ENCODE measurements at regions not wholly inside any gene's neighbourhood (a gene's known extent, or its start where the extent isn't known, plus 50 kb on each side); places are given as distances from the start of the nearest gene placed in this dataset.

DNA sequence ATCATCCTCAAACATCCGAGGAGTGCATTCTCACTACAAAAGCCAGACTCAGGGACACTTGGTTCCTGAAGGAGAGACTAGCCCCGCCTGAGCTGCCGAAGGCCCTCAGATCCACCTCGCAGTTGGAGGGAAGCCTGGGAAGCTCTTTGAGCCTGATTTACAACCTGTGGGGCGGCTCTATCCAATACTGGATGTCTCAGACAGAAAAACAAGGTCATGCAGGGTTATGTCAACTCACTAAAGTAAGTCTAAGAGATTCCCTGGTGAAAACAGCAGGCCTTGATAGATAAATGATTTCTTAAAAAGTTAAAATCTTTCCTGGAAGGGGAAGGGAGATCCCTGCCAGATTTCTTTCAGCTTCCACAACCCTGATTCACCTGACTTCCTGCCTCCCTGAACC lies 284.3 kb downstream of the CYP26B1 start:
- Histone ChIP-seq H4K20me1 (ENCODE audit: low read depth, low read length) (no peaks in the 10 kb centered on the region), H3K79me2 (ENCODE audit: insufficient read depth, low read length) (no peaks in the 10 kb centered on the region), H2AFZ (ENCODE audit: low read depth, low read length, severe bottlenecking) (no peak overlapping the region), H3K36me3 (ENCODE audit: low read length) (no peaks in the 10 kb centered on the region), H3K4me3 (ENCODE audit: insufficient read depth, low read length, poor library complexity, severe bottlenecking) (no peak overlapping the region), H3K4me2 (ENCODE audit: low read depth, low read length, poor library complexity, severe bottlenecking) (no peak overlapping the region), H3K27ac (ENCODE audit: low read depth, low read length) (no peak overlapping the region), H3K9me2 (replicated peaks; ENCODE audit: insufficient read depth, low read length) (no peaks in the 10 kb centered on the region), H3F3A (ENCODE audit: insufficient read depth) (no peaks in the 10 kb centered on the region), H3K9me3 (ENCODE audit: insufficient read depth, low read length) (no peaks in the 10 kb centered on the region), H3K27me3 (ENCODE audit: low read length) (no peaks in the 10 kb centered on the region), H3K9ac (ENCODE audit: low read length) (no peak overlapping the region)
- TF ChIP-seq, protein P1, sequence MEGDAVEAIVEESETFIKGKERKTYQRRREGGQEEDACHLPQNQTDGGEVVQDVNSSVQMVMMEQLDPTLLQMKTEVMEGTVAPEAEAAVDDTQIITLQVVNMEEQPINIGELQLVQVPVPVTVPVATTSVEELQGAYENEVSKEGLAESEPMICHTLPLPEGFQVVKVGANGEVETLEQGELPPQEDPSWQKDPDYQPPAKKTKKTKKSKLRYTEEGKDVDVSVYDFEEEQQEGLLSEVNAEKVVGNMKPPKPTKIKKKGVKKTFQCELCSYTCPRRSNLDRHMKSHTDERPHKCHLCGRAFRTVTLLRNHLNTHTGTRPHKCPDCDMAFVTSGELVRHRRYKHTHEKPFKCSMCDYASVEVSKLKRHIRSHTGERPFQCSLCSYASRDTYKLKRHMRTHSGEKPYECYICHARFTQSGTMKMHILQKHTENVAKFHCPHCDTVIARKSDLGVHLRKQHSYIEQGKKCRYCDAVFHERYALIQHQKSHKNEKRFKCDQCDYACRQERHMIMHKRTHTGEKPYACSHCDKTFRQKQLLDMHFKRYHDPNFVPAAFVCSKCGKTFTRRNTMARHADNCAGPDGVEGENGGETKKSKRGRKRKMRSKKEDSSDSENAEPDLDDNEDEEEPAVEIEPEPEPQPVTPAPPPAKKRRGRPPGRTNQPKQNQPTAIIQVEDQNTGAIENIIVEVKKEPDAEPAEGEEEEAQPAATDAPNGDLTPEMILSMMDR (IDR thresholded peaks at IDR 0.05; ENCODE audit: insufficient read depth, low read length, poor library complexity, severe bottlenecking): no peak
- no peak for TF ChIP-seq EZH2phosphoT487 (conservative IDR thresholded peaks at IDR 0.05; ENCODE audit: low read length)

DNA sequence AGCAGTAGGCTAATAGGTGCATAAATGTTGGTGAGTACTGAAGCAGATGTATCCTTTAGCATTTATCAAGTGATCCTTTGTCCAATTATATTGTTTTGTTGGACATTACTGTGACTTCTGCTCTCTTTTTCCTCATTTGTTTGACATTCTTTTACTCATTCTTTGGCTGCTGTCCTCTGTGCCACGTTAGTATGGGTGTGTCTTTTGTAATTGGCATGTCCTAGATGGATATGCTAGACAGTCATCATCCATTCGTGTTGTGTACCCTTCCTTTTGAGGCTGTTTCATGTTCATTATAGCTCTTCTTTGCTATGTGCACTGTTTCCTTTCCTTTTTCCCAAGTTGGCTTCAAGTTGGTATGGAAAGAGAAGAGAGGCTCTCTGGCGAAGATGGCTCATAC lies 284.7 kb downstream of the CYP26B1 start:
- no peaks in the 10 kb centered on the region for H3K9me2 ChIP-seq (replicated peaks; ENCODE audit: insufficient read depth, low read length)
- no peaks in the 10 kb centered on the region for H3K27me3 ChIP-seq (ENCODE audit: low read length)
- no peaks in the 10 kb centered on the region for H3K9me3 ChIP-seq (ENCODE audit: insufficient read depth, low read length)
- H3F3A ChIP-seq (ENCODE audit: insufficient read depth): no peaks in the 10 kb centered on the region
- no peaks in the 10 kb centered on the region for H3K79me2 ChIP-seq (ENCODE audit: insufficient read depth, low read length)
- TF ChIP-seq, protein P1 (IDR thresholded peaks at IDR 0.05; ENCODE audit: insufficient read depth, low read length, poor library complexity, severe bottlenecking): no peak
- no peak for TF ChIP-seq EZH2phosphoT487 (conservative IDR thresholded peaks at IDR 0.05; ENCODE audit: low read length)
- no peak overlapping the region for H3K9ac ChIP-seq (ENCODE audit: low read length)
- no peak overlapping the region for H3K27ac ChIP-seq (ENCODE audit: low read depth, low read length)
- no peaks in the 10 kb centered on the region for H4K20me1 ChIP-seq (ENCODE audit: low read depth, low read length)
- H3K36me3 ChIP-seq (ENCODE audit: low read length): no peaks in the 10 kb centered on the region
- no peak overlapping the region for H2AFZ ChIP-seq (ENCODE audit: low read depth, low read length, severe bottlenecking)
- H3K4me3 ChIP-seq (ENCODE audit: insufficient read depth, low read length, poor library complexity, severe bottlenecking): no peak overlapping the region
- H3K4me2 ChIP-seq (ENCODE audit: low read depth, low read length, poor library complexity, severe bottlenecking): no peak overlapping the region

DNA sequence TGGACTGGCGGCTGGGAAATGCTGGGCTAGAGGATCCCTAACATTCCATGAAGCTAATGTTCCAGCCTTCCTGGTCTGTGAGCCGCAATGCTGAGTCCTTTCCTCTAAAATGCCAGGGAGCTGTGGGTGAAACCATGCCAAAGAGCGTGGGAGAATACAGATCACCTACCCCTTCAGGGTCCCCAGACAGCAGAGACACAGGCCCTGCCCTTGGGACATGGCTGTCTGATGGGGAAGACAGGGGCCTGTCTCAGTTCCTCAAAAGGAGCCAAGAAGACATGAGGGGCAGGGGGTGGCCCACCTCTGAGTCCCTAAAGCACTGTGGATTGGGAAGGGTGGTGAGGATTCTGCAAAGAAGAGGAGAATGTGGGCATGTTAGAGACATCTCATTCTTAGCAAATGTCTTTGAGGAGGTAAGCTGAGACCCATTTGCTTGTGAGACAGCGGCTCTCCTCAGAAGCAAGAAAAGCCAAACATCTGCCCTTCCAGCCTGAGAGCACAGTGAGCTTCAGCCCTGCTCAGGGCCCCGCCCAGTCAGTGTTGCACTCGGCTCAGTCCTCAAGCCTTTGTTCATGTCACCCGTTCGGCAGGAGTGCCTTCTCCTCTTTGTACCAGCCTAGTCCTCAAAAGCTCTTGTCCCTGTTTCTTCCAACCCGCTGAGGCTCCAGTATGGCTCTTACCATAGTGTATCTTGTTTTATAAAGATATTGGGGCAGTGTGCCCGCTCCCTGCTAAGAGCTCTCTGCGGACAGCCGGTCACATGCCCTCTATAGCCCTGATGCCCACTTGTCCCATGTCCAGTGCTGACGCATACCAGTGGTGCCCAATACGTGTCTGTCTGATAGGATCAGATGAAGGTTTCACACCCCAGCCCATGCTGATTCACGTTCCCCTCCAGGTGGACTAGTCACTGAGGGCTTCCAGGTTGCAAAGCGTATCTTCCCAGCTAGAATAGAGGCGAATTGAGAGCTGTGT lies 286.2 kb downstream of the CYP26B1 start:
- Histone ChIP-seq H3K27me3 (ENCODE audit: low read length) (no peaks in the 10 kb centered on the region), H3K27ac (ENCODE audit: low read depth, low read length) (no peak overlapping the region), H3K79me2 (ENCODE audit: insufficient read depth, low read length) (no peaks in the 10 kb centered on the region), H2AFZ (ENCODE audit: low read depth, low read length, severe bottlenecking) (no peak overlapping the region), H3F3A (ENCODE audit: insufficient read depth) (no peaks in the 10 kb centered on the region), H3K4me2 (ENCODE audit: low read depth, low read length, poor library complexity, severe bottlenecking) (no peak overlapping the region), H3K4me3 (ENCODE audit: insufficient read depth, low read length, poor library complexity, severe bottlenecking) (no peak overlapping the region), H3K9me3 (ENCODE audit: insufficient read depth, low read length) (no peaks in the 10 kb centered on the region), H3K36me3 (ENCODE audit: low read length) (no peaks in the 10 kb centered on the region), H3K9me2 (replicated peaks; ENCODE audit: insufficient read depth, low read length) (no peaks in the 10 kb centered on the region), H4K20me1 (ENCODE audit: low read depth, low read length) (no peaks in the 10 kb centered on the region), H3K9ac (ENCODE audit: low read length) (no peak overlapping the region)
- no peak for TF ChIP-seq EZH2phosphoT487 (conservative IDR thresholded peaks at IDR 0.05; ENCODE audit: low read length)
- TF ChIP-seq, protein P1 (IDR thresholded peaks at IDR 0.05; ENCODE audit: insufficient read depth, low read length, poor library complexity, severe bottlenecking): no peak
